PC-3 (cell line): ENCODE measurements at regions not wholly inside any gene's neighbourhood (a gene's known extent, or its start where the extent isn't known, plus 50 kb on each side); places are given as distances from the start of the nearest gene placed in this dataset.

Source experiments
- CTCF ChIP-seq: fragments of 300-600 bp; sonication (generic); conservative IDR thresholded peaks from 2 replicates; pipeline ENCODE4 v1.5.1; 2017; ENCODE audit warnings: antibody characterized with exemption, low read depth, mild to moderate bottlenecking, low read length
- EZH2 ChIP-seq: fragments of 300-600 bp; sonication (generic); IDR thresholded peaks from one replicate; pipeline ENCODE4 v1.6.1; 2017; ENCODE audit warnings: antibody characterized with exemption, mild to moderate bottlenecking, low read length; ENCODE audit not compliant: unreplicated experiment

GRCh38 chr2:2662037-2662846 is 331.2 kb upstream of the MYT1L start:
- TF ChIP-seq CTCF (no peak), EZH2 (no peak)
